ENCODE measurements at regions not wholly inside any gene's neighbourhood (a gene's known extent, or its start where the extent isn't known, plus 50 kb on each side); places are given as distances from the start of the nearest gene placed in this dataset.
"Not testable (repeated sequence)": the region's sequence is repeated elsewhere in the genome, so short reads cannot be mapped to it uniquely, and the experiment has no call there.

DNA sequence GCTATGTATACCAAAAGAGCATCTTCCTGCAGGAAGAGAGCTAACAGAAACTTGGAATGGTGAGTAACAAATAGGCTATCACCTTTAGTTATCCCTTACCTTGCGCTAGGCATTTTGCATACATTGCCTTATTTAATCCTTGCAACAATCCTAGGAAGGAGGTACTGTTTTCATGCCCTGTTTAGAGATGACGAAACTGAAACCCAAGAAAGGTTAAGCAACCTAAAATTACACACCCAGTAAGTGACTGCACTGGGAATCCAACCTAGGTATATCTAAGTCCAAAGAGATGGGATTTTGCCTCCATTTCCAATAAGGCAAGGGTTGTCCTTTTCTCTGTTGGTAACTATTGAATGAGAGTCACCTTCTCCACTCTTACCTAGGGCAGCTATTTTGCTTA lies 144.5 kb downstream of the TM2D1 start:
- DNase-seq (ENCODE audit: low spot score), result no peak

DNA sequence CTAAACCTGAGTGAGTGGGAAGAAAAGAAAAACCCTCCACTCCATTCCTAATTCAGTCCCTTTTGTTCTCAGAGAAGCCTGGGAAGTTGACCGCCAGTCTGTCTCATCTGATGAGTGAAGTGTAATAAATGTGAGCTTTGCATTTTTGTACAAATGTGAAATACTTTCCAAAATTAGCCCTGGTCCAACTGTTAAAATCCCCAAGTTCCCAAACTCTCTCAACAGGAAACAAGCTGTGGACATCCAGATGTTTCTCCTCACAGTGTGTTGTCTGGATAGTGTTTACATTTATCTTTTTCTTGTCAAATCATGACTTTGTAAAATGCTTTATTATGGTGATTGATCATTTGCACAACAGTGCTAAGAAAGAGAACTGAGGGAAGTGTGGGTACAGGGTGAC lies 145.1 kb downstream of the TM2D1 start:
- no peak for DNase-seq (ENCODE audit: low spot score)

DNA sequence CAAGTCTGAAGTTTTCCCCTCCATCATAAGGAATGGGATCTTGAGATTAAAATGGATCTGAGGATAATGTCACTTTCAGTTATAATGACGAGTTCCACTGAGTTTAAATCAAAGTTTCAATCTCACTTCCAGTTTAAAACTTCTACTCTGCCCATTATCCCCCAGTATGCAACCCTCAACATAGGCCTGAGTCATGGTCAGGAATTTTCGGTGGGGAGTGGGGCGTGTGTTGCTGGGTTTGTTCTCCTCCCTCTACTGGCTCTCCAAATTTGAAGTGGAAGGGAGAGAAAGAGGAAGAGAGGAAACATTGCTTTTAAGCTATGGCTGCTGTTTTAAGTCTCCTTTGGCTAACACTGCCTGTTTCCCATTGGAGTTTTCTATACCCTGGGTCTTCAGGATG lies 152.9 kb downstream of the TM2D1 start:
- DNase-seq (ENCODE audit: low spot score), result no peak

DNA sequence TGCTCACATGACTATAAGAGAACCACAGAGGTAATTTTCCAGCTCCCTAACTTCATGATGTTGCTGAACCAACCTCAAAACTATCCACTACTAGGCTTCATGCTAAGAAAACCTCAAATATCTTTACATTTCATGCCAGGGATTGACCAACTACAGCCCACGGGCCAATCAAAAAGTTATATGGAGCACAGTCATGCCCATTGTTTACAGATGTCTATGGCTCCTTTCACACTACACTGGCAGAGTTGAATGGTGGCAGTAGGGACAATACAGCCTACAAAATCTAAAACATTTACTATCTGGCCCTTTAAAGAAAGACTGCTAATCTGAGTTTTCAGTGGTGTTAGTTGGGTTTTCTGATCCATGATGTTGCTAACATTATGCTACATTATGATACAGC lies 154.8 kb downstream of the TM2D1 start:
- no peak for DNase-seq (ENCODE audit: low spot score)

DNA sequence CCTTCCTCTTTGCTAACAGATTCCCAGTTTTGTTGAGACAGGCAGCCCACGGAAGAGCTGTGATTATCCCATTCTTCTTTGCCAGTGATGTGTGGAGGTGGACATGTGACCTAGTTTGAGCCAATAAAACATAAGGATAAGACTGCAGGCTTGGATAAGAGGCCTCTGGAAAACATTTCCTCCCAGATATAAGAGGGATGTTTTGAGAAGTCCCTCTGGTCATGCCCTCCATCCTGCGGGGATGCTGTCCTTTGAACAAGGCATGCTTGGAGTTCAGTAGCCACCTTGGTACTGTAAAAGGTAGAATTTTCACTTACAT lies 155.7 kb downstream of the TM2D1 start:
- DNase-seq (ENCODE audit: low spot score), result no peak

DNA sequence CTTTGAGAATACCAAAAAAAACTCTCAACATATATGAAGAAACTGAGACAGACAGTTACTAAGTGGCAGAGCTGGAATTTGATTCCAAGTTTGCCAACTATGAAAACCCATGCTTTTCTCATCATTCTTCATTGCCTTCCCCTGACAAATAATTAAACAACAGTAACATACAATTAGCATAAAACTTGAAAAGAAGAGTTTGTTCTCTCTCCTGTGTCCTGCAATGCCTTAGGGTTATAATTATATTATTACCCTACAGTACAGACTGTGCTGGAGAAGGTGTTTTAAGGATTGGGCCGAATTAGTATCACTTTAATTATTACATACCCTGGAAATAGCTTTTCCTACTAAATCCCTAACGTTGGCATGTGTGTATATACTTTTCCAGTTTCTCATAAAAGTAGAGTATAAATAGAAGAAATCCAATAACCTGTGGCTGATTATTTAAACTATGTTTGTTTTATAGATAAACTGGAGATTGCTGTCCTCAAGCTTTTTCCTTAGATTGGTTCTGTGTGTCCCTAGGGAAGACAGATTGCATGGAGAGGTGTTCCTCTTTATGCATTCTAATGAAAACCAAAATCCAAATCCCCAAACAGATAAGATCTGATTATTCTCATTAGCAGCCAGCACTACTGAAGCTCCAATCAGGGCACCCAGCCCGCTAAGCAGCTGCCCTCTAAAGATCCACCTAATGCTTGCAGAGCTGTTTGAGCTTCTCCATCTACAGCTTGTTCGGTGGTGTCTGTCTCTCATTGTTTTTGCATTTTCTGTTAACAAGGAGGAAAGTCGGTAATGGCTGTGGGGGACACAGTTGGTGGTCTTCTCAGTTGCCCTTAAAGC lies 156.3 kb downstream of the TM2D1 start:
- no peak for DNase-seq (ENCODE audit: low spot score)

DNA sequence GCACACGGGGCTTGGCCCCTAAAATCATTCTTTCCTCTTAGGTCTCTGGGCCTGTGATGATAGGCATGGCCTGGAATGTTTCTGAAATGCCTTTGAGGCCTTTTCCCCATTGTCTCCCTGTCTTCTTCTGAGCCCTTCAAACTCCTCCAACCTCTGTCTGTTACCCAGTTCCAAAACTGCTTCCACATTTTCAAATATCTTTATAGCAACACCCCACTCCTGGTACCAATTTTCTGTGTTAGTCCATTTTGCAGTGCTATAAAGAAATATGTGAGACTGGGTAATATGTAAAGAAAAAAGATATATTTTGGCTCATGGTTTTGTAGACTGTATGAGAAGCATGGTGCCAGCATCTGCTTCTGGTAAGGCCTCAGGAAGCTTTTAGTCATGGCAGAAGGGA lies 158.8 kb downstream of the TM2D1 start:
- no peak for DNase-seq (ENCODE audit: low spot score)

DNA sequence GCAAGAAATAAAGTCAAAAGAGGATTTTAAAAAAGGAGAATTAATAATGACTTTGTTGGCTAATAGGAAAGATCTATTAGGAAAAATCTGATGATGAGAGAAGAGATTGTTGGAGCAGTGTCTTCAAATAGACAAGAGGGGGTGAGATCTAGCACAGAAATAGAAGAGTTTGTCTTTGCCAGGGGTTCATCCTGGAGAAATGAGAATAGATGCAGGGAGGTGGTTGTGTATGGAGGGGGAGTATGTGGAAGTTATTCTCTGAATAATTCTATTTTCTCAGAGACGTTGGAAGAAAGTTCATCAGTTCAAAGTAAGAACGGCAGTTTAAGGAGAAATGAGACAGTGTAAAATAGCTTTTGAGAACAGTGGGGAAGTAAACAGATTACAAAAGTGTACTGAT lies 161.3 kb downstream of the TM2D1 start:
- no peak for DNase-seq (ENCODE audit: low spot score)

DNA sequence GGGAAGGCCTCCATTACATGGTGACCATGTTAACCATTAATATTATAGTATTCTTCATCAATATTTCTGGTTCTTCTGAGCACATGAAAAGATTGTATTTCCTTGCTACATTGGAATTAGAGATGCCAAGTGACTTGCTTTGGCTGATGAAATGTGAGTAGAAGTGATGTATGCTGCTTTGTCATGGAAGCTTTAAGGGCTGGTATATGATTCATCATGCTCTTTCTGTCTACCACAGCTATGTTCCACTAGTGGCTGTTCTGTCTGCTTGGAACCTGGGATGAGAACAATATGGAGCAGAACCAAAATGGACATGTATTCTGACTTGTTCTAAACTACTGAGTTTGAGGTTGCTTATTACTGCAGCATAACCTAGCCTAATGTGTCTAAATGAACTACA lies 163.3 kb downstream of the TM2D1 start:
- no peak for DNase-seq (ENCODE audit: low spot score)

DNA sequence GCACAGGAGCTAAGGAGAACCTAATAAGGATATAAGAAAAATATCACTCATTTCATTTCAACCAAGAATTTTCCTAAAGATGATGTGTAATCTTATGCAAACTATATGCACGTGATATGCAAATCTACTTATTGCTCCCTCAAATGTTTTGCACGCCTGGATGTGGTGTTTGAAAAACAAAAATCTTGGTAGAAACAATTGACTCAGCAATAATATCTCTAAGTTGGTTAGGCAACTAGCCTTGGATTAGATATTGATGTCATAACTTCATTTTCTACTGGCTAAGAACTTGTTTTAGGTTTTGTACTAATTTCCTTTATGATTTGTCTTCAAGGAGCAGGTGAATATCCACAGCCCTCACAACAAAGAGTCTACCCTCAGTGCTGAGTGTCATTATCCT lies 164.6 kb downstream of the TM2D1 start:
- no peak for DNase-seq (ENCODE audit: low spot score)

DNA sequence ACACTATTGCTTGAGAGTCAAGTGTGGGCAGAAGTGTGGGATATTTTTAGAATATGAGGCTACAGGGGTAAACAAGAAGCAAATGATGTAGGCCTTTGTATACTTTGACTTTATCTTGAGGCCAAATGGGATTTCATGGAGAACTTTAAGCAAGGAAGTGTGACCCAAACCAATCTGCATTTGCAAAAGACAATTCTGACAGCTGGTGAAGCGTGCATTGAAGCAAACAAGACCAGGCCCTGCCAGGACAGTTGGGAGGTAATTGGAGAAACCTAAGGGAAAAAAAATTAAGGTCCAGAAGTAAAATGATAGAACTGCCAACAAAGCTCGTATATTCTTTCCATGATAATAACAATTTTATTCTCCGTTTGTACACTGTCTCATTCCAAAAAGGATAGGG lies 168.3 kb downstream of the TM2D1 start:
- DNase-seq (ENCODE audit: low spot score), result no peak

DNA sequence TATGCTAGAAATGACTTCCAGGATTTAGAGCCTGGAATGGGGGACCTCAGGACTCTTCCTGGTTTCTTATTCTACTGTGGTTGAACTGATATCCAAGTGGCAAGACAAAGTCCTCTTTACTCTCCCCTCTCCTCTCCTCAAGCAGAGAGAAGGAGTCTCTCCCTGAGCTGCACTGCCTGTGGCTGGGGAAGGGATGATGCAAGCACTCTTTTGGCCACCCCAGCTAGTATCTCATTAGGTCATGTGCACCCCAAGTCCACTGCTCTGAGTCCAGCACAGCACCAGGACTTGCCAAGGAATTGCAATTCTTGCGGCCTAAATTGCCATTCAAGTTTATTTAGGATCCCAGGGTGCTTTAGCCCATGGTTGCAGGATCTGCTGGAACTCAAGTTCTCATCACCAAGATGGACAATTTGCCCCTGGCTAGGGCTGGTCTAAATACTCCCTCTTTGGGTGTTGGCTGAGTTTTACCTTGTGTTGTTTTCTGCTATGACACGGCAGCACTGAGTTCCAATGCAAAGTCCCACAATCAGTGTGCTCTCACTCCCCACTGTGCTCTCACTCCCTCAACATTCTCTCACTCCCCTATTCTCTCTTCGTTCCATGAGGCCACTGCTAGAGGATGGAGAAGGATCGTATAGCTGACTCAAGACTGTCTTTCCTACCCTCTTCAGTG lies 172.2 kb downstream of the TM2D1 start:
- no peak for DNase-seq (ENCODE audit: low spot score)

DNA sequence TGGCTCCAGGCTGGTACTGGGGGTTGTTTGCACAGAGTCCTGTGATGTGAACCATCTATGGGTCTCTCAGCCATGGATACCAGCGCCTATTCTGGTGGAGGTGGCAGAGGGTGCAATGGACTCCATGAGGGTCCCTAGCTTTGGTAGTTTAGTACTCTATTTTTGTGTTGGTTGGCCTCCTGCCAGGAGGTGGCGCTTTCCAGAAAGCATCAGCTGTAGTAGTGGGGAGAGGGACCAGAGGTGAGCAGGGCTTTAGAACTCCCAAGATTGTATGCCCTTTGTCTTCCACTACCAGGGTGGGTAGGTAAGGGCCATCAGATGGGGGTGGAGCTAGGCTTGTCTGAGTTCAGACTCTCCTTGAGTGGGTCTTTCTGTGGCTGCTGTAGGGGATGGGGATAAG lies 177.6 kb downstream of the TM2D1 start:
- not testable (repeated sequence) for DNase-seq (ENCODE audit: low spot score)

DNA sequence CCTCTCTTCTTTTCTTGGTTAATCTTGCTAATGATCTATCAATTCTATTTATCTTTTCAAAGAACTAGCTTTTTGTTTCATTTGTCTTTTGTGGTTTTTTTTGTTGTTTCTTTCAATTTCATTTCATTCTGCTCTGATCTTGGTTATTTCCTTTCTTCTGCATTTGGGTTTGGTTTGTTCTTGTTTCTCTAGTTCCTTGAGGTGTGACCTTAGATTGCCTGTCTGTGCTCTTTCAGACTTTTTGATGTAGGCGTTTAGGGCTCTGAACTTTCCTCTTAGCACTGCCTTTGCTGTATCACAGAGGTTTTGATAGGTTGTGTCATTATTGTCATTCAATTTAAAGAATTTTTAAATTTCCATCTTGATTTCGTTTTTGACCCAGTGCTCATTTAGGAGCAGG lies 180.1 kb downstream of the TM2D1 start:
- DNase-seq (ENCODE audit: low spot score), result not testable (repeated sequence)

DNA sequence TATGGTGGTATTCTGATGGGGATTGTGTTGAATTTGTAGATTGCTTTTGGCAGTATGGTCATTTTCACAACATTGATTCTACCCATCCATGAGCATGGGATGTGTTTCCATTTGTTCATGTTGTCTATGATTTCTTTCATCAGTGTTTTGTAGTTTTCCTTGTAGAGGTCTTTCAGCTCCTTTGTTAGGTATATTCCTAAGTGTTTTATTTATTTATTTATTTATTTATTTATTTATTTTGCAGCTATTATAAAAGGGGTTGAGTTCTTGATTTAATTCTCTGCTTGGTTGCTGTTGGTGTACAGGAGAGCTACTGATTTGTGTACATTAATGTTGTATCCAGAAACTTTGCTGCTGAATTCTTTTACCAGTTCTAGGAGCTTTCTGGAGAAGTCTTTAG lies 181.4 kb downstream of the TM2D1 start:
- not testable (repeated sequence) for DNase-seq (ENCODE audit: low spot score)

DNA sequence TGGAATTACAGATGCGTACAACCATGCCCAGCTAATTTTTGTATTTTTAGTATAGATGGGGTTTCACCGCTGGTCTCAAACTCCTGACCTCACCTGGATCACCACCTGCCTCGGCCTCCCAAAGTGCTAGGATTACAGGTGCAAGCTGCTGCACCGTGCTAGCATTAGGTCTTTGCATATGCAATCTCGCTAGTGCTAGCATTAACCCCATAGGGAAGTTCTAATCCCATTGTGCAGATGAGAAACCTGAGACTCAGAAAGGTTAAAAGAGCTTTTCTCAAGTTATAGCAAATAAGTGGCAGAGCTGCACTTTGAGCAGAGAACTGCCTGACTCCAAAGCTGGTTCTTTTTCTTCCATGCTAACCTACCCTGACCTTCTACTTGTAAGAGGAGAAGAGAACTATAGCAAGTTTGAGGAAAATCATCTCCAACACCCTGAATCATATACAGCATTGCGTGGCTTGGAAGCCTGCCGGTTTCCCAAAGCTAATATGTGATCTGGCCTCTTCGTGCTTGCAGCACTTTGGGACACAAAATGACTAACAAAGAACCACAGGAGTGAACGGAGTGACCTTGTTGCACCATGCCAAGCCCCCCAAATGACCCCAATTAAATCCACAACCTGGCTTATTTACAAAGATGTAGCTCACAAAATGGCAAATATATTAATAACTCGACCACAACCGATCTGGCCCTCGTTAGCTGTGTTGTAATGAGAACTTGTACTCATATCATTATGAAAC lies 185.1 kb downstream of the TM2D1 start:
- DNase-seq (ENCODE audit: low spot score), result no peak

DNA sequence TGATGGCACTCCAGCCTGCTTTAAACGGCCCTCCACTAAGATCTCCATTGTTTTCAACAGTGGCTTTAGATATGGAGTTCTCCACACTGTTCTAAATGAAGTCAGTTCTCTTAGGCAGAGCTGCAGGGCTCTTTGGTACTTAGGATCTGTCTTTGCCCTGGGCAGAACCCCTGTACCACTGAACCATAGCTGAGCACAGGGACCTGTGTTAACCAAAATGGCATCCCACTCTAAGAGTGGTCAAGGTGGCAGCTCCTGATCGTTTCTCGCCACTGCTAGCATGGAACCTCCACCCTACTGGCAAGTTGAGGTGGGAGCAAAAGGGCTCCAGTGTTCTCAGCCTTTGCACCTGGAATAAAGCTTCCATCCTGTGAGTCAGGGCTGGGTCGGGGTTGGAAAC lies 186.7 kb downstream of the TM2D1 start:
- no peak for DNase-seq (ENCODE audit: low spot score)

DNA sequence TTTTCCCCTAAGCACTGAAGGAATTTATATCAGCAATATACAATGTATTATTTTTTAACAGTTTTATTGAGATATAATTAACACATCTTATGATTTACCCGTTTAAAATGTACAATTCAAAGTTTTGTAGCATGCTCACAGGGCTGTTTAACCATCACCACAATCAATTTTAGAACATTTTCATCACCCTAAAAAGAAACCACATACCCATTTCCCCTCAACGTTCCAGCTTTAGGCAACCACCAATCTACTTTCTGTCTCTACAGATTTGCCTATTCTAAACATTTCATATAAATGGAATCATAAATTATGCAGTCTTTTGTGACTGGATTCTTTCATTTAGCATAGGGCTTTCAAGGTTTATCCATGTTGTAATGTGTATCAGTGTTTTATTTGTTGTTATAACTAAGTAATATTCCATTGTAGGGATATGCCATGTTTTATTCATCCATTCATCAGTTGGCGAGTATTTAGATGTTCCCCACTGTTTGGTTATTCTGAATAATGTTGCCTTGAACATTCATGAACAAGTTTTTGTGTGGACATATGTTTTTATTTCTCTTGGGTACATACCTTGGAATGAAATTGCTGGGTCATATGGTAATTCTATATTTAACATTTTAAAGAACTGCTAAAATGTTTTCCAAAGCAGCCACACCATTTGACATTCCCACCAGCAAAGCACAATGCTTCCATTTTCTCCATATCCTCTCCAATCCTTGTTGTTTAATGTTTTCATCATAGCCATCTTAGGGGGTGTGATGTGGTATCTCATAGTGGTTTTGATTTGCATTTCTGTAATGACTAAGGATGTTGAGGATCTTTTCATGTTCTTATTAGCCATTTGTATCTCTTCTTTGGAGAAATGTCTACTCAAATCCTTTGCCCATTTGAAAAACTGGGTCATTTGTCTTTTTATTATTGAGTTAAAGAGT lies 188.5 kb downstream of the TM2D1 start:
- DNase-seq (ENCODE audit: low spot score), result no peak

DNA sequence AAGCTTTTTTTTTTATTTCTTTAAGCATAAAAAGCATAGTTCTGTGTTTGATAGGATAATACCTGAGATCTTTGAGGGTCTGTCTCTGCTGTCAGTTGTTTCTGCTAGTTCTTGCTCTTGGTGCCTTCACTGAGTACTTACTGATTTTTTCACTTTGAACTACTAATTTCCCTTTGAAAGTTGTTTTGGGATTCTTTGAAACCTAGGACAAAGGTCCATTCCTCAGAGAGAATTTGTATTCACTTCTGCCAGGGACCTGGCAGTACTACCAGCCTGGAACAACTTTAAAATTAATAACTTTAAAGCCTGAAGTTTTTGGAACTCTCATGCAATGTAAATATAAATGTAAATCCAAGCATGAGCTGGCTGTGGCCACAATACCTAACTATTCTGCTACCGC lies 190.1 kb downstream of the TM2D1 start:
- DNase-seq (ENCODE audit: low spot score), result no peak

DNA sequence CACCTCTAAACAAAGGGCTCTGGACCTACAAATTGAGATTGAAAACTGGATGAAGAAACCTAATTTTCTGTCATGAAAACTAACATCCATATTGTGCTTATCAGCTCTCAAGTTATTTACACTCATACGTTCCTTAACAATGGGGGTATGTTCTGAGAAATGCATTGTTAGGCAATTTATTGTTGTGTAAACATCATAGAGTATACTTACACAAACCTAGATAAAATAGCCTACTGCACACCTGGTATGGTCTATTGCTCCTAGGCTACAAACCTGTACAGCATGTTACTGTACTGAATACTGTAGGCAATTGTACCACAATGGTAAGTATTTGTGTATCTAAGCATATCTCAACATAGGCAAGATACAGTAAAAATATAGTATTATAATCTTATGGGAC lies 191.4 kb downstream of the TM2D1 start:
- DNase-seq (ENCODE audit: low spot score), result no peak

DNA sequence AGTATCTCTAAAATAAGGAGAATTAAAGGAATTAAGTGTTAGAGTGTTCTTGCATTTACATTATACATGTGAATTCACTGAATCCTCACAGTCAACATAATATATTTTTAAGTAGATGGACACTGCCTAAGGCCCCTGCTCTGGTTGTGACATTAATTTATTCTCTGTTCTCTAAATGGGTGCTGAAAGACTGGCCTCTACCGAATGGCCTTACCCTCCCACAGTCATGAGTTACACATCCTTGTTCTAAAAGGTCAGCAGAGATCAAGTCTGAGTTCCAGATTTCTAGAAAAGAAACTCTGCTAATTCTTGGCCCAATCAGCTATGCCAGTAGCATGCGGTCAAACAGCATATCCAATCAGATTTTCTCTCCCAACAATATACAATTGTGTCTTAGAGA lies 193.2 kb downstream of the TM2D1 start:
- no peak for DNase-seq (ENCODE audit: low spot score)
